ENCODE measurements at regions not wholly inside any gene's neighbourhood (a gene's known extent, or its start where the extent isn't known, plus 50 kb on each side); places are given as distances from the start of the nearest gene placed in this dataset.

- no peak for DNase-seq (ENCODE audit: low read depth)
These were observed 269.1 kb upstream of the CD180 start for GRCh38 chr5:67465537-67466207.

DNA sequence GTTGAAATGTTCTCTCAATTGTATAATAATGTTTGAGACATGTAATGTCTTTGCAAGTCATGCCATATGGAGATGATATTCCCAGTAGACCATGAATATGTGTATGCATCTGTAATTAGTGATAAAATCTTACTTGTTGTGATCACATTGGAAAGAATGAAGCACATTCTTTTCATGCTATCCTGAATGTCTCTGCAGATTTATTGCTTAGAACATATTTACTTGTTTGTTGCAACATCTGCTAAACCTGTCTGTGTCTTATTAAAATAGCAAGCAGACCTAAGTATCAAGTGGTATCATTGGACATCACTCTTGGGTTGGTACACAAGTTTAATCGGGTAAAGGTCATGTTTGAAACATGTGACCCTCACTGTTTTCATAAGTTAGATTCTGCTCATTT, 265.5 kb upstream of the CD180 start:
- no peak for DNase-seq (ENCODE audit: low read depth)

DNA sequence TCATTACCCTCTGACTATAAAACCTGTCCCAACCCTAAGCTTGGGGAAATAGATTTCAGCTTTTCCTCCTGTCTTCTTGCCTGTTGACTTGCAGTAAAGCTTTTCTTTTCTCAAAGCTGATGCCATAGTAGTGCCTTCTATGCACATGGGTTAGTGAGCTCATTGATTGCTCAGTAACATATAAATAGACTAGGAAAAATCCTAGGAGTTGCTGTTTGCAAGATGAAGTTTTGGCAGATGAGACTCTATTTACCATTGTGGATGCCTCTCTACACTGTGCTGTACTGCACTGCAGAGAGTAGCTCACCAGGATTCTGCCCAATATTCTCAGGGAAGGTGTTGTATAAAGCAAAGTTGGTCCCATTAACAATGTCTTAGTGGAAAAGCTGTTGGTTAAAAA, 262.7 kb upstream of the CD180 start:
- DNase-seq (ENCODE audit: low read depth): no peak

- no peak for DNase-seq (ENCODE audit: low read depth)
These were observed 259.4 kb upstream of the CD180 start for GRCh38 chr5:67455970-67456369.

- DNase-seq (ENCODE audit: low read depth): no peak
These were observed 258.5 kb upstream of the CD180 start for GRCh38 chr5:67454957-67455561.

DNA sequence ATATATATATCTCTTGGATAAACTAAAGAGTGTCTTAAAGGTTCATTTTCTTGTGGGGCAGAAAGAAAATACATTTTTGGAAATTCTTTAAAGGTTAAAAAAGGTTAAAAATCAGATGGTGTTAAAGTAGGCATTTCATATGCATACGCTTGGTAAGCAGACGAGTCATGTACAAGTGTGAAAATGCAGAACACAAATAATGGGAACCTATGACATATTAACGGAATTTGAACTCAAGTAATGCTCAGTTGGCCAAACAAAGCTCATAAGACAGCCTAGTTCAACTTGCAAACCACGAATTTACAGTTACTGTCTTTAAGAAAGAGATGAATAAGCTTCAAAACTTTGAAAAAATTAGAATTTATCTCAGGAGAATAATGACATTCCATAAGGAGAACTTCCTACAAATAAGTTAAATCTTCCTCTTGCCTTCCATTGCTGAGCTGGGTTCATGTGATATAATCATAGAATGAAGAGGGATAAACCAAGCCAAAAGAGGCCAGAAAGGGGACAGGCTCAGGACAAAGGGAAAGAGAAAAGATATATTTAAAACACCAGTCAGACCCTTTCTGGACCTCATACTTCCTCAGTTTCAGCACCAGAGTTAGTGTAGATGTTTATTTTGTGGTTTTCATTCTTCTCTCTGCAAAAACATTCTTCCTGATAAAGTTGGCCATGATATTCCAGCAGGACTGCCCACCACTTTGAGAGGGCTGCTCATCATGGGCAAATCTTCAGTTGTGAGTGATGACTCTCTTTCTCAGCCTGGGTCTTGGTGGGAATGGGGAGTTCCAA, 256.7 kb upstream of the CD180 start:
- no peak for DNase-seq (ENCODE audit: low read depth)

DNA sequence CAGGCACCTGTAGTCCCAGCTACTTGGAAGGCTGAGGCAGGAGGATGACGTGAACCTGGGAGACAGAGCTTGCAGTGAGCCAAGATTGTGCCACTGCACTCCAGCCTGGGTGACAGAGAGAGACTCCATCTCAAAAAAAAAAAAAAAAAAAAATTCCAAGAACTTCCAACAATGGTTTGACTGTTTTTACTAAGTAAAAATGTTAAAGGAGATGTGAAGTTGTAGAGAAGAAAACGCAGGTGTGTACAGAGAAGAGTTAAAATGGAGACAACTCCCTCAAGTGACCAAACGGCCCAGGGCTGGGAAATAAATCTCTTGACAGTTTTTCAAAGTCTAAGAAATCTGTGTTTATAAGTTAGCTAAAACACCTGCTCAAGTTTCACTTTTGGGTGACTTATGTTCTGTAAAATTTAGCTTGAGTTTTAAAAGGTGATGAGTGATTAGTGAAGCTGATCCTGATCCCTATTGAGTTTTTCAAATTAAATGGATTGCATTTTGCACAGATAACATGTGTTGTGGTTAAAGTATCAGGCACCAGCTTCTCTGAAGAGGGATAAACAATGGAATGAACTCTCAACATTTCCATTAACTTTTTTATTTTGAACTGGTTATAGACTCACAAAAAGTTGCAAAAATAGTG, 255.2 kb upstream of the CD180 start:
- no peak for DNase-seq (ENCODE audit: low read depth)

- DNase-seq (ENCODE audit: low read depth): no peak
These were observed 251.1 kb upstream of the CD180 start for GRCh38 chr5:67447732-67448131.

- no peak for DNase-seq (ENCODE audit: low read depth)
These were observed 241.6 kb upstream of the CD180 start for GRCh38 chr5:67437905-67438845.

DNA sequence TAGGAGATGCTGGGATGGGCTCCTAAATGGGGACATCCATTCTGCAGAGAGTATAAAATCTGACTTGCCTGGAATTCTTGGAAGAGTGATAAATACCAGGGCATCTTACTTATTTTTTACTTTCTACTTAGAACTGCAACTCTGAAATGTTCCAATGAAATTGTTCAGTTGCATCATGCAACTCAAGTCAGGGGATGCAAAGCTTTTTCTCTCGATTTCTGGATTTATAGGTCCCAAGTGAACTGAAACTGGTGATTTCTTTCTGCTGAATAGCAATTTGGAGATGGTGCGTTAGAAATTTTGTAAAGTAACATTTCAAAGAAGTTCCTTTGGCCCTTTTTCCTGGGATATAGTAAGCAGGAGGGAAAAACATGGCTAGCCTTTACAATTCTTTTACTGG, 238.4 kb upstream of the CD180 start:
- DNase-seq (ENCODE audit: low read depth): no peak

DNA sequence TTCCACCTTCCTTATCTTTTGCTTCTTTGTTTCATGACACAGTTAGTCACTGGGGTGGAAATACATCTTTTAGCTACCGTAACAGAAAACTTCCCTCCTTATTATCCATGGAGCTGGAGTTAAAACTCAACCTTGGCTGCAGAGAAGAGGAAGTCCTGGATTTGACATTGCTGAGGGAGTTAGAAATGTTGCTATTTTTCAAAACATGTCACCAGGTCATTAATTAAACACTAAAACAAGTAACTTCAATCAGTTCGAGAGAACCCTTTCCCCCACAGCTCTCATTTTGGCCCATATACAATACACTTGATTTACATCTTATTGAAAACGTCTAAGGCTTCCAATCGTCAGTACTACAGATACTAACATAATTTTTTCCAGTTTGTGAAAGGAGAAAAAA, 237.9 kb upstream of the CD180 start:
- DNase-seq (ENCODE audit: low read depth): no peak

- DNase-seq (ENCODE audit: low read depth): no peak
These were observed 236.0 kb upstream of the CD180 start for GRCh38 chr5:67432606-67433005.

GRCh38 chr5:67431191-67431590, 234.6 kb upstream of the CD180 start:
- DNase-seq (ENCODE audit: low read depth): peak; percentile 8

DNA sequence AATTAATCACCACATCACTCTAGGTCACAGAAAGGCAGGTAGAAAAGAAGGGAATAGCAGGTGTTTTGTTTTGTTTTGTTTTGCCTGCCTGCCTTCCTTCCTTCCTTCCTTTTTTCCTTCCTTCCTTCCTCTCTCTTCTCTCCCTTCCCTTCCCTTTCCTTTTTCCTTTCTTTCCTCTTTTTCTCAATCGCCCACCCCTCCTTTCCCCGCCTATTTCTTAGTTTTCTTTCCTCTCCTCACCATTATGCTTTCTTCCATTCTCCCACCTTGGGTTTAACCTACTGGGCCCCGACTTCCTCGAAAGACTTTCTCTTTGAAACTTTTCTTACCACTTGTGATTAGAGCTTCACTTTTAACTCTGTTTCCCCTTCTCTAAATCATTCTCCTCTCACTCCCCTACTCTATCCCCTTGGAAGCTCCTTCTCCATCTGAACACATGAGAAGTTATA, 231.3 kb upstream of the CD180 start:
- DNase-seq (ENCODE audit: low read depth): no peak

DNA sequence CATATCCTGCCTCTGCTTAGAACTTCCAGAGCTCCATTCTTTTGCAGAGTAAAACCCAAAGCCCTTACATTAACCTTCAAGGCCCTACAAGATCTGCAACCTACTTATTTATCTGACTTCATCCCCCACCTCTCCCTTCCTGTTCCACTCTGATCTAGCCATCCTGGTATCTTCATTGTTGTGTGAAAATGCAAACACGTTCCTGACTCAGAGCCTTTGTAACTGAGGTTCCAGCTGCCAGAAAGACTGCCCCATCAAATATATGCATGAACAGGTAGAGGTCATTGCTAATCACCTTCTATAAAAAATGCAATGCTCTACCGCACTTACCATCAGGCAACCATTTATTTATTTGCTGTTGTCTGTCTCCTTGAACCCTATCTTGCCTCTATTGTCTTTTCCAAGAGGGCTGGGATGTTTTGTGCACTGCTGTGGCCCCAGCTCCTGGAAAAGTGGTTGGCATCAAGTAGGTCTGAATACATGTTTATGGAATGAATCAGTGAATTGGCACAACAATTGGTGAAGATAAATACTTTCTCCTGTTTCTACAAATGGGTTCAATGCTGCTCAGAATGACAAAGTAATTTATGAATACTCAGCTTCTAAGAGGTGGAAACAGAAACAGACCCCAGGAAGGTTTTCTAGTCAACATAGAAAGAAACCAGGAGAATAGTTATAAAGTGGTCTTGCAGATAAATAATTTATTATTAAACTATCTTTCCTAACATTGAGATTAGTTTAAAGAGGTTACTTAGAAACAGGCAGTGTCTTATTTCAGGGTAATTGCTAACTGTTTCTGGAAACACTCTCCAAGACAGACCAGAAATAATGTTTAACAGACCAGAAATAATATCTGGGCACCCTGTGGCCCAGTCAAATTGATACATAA, 230.6 kb upstream of the CD180 start:
- no peak for DNase-seq (ENCODE audit: low read depth)

DNA sequence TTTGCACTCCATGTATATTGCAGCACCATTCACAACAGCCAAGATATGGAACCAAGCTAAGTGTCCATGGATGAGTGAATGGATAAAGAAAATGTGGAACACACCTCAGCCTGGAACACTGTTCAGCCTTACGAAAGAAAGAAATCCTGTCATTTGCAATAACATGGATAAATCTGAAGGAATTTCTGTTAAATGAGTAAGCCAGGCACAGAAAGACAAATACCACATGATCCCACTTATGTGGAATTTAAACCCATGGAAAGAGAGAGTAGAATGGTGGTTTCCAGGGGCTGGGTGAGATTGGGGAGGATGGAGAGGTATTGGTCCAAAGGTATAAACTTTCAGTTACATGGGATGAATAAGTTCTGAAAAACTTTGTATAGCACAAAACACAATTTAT, 228.9 kb upstream of the CD180 start:
- DNase-seq (ENCODE audit: low read depth): peak; percentile 13

DNA sequence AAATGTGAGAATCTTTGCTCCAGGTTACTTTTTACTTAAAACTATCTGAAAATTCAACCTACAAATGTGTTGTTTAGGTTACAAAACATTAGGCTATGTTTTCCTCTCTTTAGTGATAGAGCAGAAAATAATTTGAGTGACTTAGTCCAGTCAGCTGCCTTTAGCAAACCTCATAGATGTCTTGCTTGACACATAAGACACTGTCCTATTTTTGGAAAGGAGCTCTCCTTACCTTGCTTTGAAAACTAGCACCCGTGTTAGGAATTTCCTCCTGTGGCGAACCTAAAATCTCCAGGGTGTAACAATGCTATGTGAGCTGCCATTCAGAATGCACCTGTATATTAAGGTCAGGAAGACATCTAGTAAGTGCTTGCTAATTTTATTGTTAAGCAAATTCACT, 221.2 kb upstream of the CD180 start:
- DNase-seq (ENCODE audit: low read depth): no peak

GRCh38 chr5:67416986-67417385, 220.4 kb upstream of the CD180 start:
- no peak for DNase-seq (ENCODE audit: low read depth)

DNA sequence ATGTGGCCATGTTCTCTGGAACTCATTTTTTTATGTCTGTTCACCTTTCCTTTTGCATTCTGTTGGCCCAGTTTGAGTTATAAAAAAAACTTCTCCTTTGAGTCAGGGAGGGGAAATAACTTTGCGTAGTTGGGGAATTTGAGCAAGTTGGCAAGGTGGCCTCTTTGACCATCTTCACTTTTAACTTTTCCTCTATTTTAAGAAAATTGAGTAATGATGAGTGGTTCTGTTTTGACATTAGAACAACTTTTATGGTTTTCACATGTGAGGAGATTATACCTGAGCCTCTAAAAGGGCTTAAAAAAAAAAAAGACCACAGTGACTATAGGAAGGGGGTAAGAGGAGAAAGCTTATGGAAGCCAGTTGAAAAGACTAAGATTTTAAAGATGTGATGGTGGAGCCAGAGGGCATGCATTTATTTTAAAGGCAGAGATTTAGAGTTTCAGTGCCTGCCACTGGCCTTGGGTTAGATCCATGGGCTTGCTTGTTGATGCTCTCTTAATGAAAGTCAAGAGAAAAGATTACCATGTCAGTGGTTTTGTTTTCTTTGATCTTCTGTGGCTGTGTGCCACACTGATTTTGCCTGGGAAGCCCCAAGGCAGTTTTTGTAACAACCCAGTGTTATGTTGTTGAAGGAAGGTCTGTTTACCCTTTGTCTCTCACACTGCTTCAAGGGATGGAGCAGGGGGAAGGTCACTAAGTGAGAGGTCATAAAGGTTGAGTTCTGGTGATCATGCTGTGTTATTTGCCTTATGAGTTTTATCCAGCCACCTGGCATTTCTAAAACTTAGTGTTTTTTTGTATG, 219.7 kb upstream of the CD180 start:
- no peak for DNase-seq (ENCODE audit: low read depth)

- DNase-seq (ENCODE audit: low read depth): no peak
These were observed 218.1 kb upstream of the CD180 start for GRCh38 chr5:67414712-67415111.
